Liver (tissue), 3 donors: ENCODE measurements at regions not wholly inside any gene's neighbourhood (a gene's known extent, or its start where the extent isn't known, plus 50 kb on each side); places are given as distances from the start of the nearest gene placed in this dataset.

ENCODE experiments used
- EGR1 ChIP-seq, 2 donors: IDR thresholded peaks; 2 replicates each; pipeline ENCODE4 v1.6.1; 2016 to 2018; ENCODE audit warnings: antibody characterized with exemption in 2 of 2, low read depth in 2 of 2
- HNF4A ChIP-seq, 2 donors: conservative IDR thresholded peaks; 2 replicates each; pipeline ENCODE4 v1.6.1; 2016; ENCODE audit warnings: antibody characterized with exemption in 2 of 2, mild to moderate bottlenecking in 2 of 2
- HNF4G ChIP-seq: IDR thresholded peaks from 2 replicates; pipeline ENCODE4 v1.6.1; 2016; ENCODE audit warnings: antibody characterized with exemption
- JUND ChIP-seq, 2 donors: IDR thresholded peaks; 2 replicates each; pipeline ENCODE4 v1.6.1; 2016; ENCODE audit warnings: antibody characterized with exemption in 2 of 2
- RXRA ChIP-seq, 2 donors: IDR thresholded peaks; 2 replicates each; pipeline ENCODE4 v1.6.1; 2017 to 2018; ENCODE audit warnings: antibody characterized with exemption in 2 of 2, mild to moderate bottlenecking in 1 of 2
- SP1 ChIP-seq: IDR thresholded peaks from 2 replicates; pipeline ENCODE4 v1.6.1; 2018; ENCODE audit warnings: antibody characterized with exemption, mild to moderate bottlenecking
- TAF1 ChIP-seq: conservative IDR thresholded peaks from 2 replicates; pipeline ENCODE4 v1.6.1; 2016; ENCODE audit warnings: antibody characterized with exemption, mild to moderate bottlenecking
- YY1 ChIP-seq: IDR thresholded peaks from 2 replicates; pipeline ENCODE4 v1.6.1; 2016; ENCODE audit warnings: antibody characterized with exemption, mild to moderate bottlenecking
- TF ChIP-seq, protein P1 (sequence below): IDR thresholded peaks from 2 replicates; pipeline ENCODE4 v1.6.1; 2016; ENCODE audit warnings: antibody characterized with exemption
- TF ChIP-seq, protein P2 (sequence below): fragments of 150-350 bp; IDR thresholded peaks from 2 replicates; pipeline ENCODE4 v1.5.1; 2017; ENCODE audit warnings: improper control_type of control experiment, low read depth, low read length; ENCODE audit not compliant: missing input control
- TF ChIP-seq, protein P3 (sequence below): IDR thresholded peaks from 2 replicates; pipeline ENCODE4 v1.6.1; 2016; ENCODE audit warnings: antibody characterized with exemption, mild to moderate bottlenecking
- TF ChIP-seq, protein P4 (sequence below): IDR thresholded peaks from 2 replicates; pipeline ENCODE4 v1.6.1; 2016; ENCODE audit warnings: antibody characterized with exemption
- donor health status: healthy.
- donor health status: healthy.

DNA sequence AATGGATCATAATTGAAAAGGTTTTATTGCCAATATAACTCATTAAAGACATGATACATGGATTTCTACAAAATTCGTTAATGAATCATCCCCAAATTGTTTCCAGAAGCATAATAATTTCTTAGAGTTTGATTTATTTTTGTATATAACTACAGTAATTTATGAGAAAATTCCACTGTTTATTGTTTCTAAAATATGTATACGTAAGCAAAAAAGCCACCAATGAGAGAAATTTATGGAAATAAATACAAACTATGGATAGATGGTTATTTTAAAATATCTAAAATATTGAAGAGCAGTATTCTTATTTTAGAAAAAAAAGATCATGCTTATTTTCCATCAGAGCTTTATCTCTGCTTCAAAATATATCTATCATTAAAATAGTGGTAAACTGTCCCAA lies 260.0 kb upstream of the ZNF385D start:
- TF ChIP-seq TAF1 (no peak), HNF4G (no peak), SP1 (no peak), YY1 (no peak), JUND (IDR thresholded peaks at IDR 0.05) (no peak), HNF4A (conservative IDR thresholded peaks at IDR 0.05) (no peak), RXRA (IDR thresholded peaks at IDR 0.05) (no peak), EGR1 (IDR thresholded peaks at IDR 0.05; ENCODE audit: low read depth in 2 of 2) (no peak)
- TF ChIP-seq, protein P1, sequence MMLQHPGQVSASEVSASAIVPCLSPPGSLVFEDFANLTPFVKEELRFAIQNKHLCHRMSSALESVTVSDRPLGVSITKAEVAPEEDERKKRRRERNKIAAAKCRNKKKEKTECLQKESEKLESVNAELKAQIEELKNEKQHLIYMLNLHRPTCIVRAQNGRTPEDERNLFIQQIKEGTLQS = no peak
- TF ChIP-seq, protein P2, sequence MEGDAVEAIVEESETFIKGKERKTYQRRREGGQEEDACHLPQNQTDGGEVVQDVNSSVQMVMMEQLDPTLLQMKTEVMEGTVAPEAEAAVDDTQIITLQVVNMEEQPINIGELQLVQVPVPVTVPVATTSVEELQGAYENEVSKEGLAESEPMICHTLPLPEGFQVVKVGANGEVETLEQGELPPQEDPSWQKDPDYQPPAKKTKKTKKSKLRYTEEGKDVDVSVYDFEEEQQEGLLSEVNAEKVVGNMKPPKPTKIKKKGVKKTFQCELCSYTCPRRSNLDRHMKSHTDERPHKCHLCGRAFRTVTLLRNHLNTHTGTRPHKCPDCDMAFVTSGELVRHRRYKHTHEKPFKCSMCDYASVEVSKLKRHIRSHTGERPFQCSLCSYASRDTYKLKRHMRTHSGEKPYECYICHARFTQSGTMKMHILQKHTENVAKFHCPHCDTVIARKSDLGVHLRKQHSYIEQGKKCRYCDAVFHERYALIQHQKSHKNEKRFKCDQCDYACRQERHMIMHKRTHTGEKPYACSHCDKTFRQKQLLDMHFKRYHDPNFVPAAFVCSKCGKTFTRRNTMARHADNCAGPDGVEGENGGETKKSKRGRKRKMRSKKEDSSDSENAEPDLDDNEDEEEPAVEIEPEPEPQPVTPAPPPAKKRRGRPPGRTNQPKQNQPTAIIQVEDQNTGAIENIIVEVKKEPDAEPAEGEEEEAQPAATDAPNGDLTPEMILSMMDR = no peak
- TF ChIP-seq, protein P3, sequence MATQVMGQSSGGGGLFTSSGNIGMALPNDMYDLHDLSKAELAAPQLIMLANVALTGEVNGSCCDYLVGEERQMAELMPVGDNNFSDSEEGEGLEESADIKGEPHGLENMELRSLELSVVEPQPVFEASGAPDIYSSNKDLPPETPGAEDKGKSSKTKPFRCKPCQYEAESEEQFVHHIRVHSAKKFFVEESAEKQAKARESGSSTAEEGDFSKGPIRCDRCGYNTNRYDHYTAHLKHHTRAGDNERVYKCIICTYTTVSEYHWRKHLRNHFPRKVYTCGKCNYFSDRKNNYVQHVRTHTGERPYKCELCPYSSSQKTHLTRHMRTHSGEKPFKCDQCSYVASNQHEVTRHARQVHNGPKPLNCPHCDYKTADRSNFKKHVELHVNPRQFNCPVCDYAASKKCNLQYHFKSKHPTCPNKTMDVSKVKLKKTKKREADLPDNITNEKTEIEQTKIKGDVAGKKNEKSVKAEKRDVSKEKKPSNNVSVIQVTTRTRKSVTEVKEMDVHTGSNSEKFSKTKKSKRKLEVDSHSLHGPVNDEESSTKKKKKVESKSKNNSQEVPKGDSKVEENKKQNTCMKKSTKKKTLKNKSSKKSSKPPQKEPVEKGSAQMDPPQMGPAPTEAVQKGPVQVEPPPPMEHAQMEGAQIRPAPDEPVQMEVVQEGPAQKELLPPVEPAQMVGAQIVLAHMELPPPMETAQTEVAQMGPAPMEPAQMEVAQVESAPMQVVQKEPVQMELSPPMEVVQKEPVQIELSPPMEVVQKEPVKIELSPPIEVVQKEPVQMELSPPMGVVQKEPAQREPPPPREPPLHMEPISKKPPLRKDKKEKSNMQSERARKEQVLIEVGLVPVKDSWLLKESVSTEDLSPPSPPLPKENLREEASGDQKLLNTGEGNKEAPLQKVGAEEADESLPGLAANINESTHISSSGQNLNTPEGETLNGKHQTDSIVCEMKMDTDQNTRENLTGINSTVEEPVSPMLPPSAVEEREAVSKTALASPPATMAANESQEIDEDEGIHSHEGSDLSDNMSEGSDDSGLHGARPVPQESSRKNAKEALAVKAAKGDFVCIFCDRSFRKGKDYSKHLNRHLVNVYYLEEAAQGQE = no peak
- TF ChIP-seq, protein P4, sequence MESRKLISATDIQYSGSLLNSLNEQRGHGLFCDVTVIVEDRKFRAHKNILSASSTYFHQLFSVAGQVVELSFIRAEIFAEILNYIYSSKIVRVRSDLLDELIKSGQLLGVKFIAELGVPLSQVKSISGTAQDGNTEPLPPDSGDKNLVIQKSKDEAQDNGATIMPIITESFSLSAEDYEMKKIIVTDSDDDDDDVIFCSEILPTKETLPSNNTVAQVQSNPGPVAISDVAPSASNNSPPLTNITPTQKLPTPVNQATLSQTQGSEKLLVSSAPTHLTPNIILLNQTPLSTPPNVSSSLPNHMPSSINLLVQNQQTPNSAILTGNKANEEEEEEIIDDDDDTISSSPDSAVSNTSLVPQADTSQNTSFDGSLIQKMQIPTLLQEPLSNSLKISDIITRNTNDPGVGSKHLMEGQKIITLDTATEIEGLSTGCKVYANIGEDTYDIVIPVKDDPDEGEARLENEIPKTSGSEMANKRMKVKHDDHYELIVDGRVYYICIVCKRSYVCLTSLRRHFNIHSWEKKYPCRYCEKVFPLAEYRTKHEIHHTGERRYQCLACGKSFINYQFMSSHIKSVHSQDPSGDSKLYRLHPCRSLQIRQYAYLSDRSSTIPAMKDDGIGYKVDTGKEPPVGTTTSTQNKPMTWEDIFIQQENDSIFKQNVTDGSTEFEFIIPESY = no peak
